Neural cell (in vitro differentiated cells): ENCODE measurements at regions not wholly inside any gene's neighbourhood (a gene's known extent, or its start where the extent isn't known, plus 50 kb on each side); places are given as distances from the start of the nearest gene placed in this dataset.
"Not testable (repeated sequence)": the region's sequence is repeated elsewhere in the genome, so short reads cannot be mapped to it uniquely, and the experiment has no call there.

Experiments used
- H2AFZ ChIP-seq: fragments of 200-600, 300-800 bp; sonication (generic), shearing (Covaris generic); 2 replicates; pipeline ENCODE4 v1.6.0; 2014; ENCODE audit warnings: low read depth, mild to moderate bottlenecking, antibody characterized with exemption, low read length, moderate library complexity
- H3F3A ChIP-seq: fragments of 200-600 bp; shearing (Covaris generic); 2 replicates; pipeline ENCODE4 v1.6.1; 2016; ENCODE audit warnings: mild to moderate bottlenecking, moderate library complexity, mixed read lengths, antibody characterized with exemption, low read length; ENCODE audit not compliant: insufficient read depth, poor library complexity, severe bottlenecking
- H3K27ac ChIP-seq: fragments of 200-600, 300-800 bp; sonication (generic), shearing (Covaris generic); 2 replicates; pipeline ENCODE4 v1.5.1; 2014; ENCODE audit warnings: mild to moderate bottlenecking, low read length, moderate library complexity
- H3K27me3 ChIP-seq: fragments of 300-800, 200-600 bp; sonication (generic), shearing (Covaris generic); 2 replicates; pipeline ENCODE4 v1.6.0; 2014; ENCODE audit warnings: mild to moderate bottlenecking, low read depth, low read length, moderate library complexity; ENCODE audit not compliant: insufficient read depth
- H3K36me3 ChIP-seq: fragments of 300-800, 200-600 bp; sonication (generic), shearing (Covaris generic); 2 replicates; pipeline ENCODE4 v1.5.1; 2014; ENCODE audit warnings: mild to moderate bottlenecking, antibody characterized with exemption, low read length, moderate library complexity; ENCODE audit not compliant: insufficient read depth
- H3K4me2 ChIP-seq: fragments of 300-800, 200-600 bp; sonication (generic), shearing (Covaris generic); 2 replicates; pipeline ENCODE4 v1.6.0; 2014; ENCODE audit warnings: mild to moderate bottlenecking, low read length
- H3K4me3 ChIP-seq: fragments of 300-800, 200-600 bp; sonication (generic), shearing (Covaris generic); 2 replicates; pipeline ENCODE4 v1.5.1; 2014; ENCODE audit warnings: mild to moderate bottlenecking, low read length, moderate library complexity
- H3K79me2 ChIP-seq: fragments of 200-600 bp; shearing (Covaris generic); replicated peaks from 2 replicates; pipeline ENCODE4 v1.6.0; 2014; ENCODE audit warnings: mild to moderate bottlenecking, low read length, moderate library complexity; ENCODE audit not compliant: insufficient read depth
- H3K9ac ChIP-seq: fragments of 300-800, 200-600 bp; sonication (generic), shearing (Covaris generic); 2 replicates; pipeline ENCODE4 v1.6.1; 2016; ENCODE audit warnings: mild to moderate bottlenecking, low read length, mixed read lengths
- H3K9me2 ChIP-seq: fragments of 200-600 bp; shearing (Covaris generic); 2 replicates; pipeline ENCODE4 v1.6.1; 2016; ENCODE audit warnings: mild to moderate bottlenecking, low read length, mixed read lengths; ENCODE audit not compliant: insufficient read depth
- H3K9me3 ChIP-seq: fragments of 200-600, 300-800 bp; sonication (generic), shearing (Covaris generic); 2 replicates; pipeline ENCODE4 v1.6.1; 2016; ENCODE audit warnings: mild to moderate bottlenecking, mixed run types, low read length, moderate library complexity, mixed read lengths
- H4K20me1 ChIP-seq: fragments of 200-600 bp; shearing (Covaris generic); 2 replicates; pipeline ENCODE4 v1.6.1; 2016; ENCODE audit warnings: mild to moderate bottlenecking, mixed run types; ENCODE audit not compliant: insufficient read depth
- EP300 ChIP-seq: fragments of 450-650 bp; conservative IDR thresholded peaks from 2 replicates; pipeline ENCODE4 v1.6.1; 2014; ENCODE audit warnings: antibody characterized with exemption, mild to moderate bottlenecking, moderate library complexity; ENCODE audit not compliant: poor library complexity, severe bottlenecking
- EZH2 ChIP-seq: fragments of 200-600, 300-800 bp; shearing (Covaris generic), sonication (generic); IDR thresholded peaks from 2 replicates; pipeline ENCODE4 v1.6.1; 2014; ENCODE audit warnings: antibody characterized with exemption, low read length, borderline replicate concordance, mild to moderate bottlenecking; ENCODE audit not compliant: insufficient read depth, poor library complexity, severe bottlenecking
- MXI1 ChIP-seq: fragments of 450-650 bp; conservative IDR thresholded peaks from 2 replicates; pipeline ENCODE4 v1.6.1; 2014; ENCODE audit warnings: antibody characterized with exemption, mild to moderate bottlenecking; ENCODE audit not compliant: poor library complexity, severe bottlenecking
- POLR2AphosphoS5 ChIP-seq: IDR thresholded peaks from 2 replicates; pipeline ENCODE4 v1.6.1; 2012
- RAD21 ChIP-seq: fragments of 450-650 bp; conservative IDR thresholded peaks from 2 replicates; pipeline ENCODE4 v1.6.1; 2014; ENCODE audit warnings: antibody characterized with exemption, mild to moderate bottlenecking, moderate library complexity
- SMC3 ChIP-seq: fragments of 450-650 bp; conservative IDR thresholded peaks from 2 replicates; pipeline ENCODE4 v1.6.1; 2014; ENCODE audit warnings: antibody characterized with exemption, mild to moderate bottlenecking, moderate library complexity; ENCODE audit not compliant: poor library complexity
- TAF1 ChIP-seq: IDR thresholded peaks from 2 replicates; pipeline ENCODE4 v1.6.1; 2012; ENCODE audit warnings: low read depth
- TF ChIP-seq, protein P1 (sequence below): fragments of 450-650 bp; IDR thresholded peaks from 2 replicates; pipeline ENCODE4 v1.5.1; 2014; ENCODE audit warnings: antibody characterized with exemption, mild to moderate bottlenecking, moderate library complexity; ENCODE audit not compliant: poor library complexity, severe bottlenecking
- TF ChIP-seq, protein P2 (sequence below): IDR thresholded peaks from 2 replicates; pipeline ENCODE4 v1.6.1; 2012; ENCODE audit warnings: borderline replicate concordance

GRCh38 chr10:118882741-118883140 is 128.0 kb upstream of the CACUL1 start:
- H3K27me3 ChIP-seq, result no peaks in the 10 kb centered on the region
- H3K27ac ChIP-seq, result no peak overlapping the region
- no peaks in the 10 kb centered on the region for H3F3A ChIP-seq
- H4K20me1 ChIP-seq, result no peaks in the 10 kb centered on the region
- no peaks in the 10 kb centered on the region for H3K9me2 ChIP-seq
- H2AFZ ChIP-seq, result no peak overlapping the region
- no peaks in the 10 kb centered on the region for H3K79me2 ChIP-seq
- no peak overlapping the region for H3K9ac ChIP-seq
- H3K4me3 ChIP-seq, result no peak overlapping the region
- no peak overlapping the region for H3K4me2 ChIP-seq
- H3K36me3 ChIP-seq, result no peaks in the 10 kb centered on the region
- TF ChIP-seq POLR2AphosphoS5 (no peak), MXI1 (no peak), RAD21 (no peak), SMC3 (no peak), TAF1 (no peak), EP300 (no peak), EZH2 (no peak)
- TF ChIP-seq, protein P1, sequence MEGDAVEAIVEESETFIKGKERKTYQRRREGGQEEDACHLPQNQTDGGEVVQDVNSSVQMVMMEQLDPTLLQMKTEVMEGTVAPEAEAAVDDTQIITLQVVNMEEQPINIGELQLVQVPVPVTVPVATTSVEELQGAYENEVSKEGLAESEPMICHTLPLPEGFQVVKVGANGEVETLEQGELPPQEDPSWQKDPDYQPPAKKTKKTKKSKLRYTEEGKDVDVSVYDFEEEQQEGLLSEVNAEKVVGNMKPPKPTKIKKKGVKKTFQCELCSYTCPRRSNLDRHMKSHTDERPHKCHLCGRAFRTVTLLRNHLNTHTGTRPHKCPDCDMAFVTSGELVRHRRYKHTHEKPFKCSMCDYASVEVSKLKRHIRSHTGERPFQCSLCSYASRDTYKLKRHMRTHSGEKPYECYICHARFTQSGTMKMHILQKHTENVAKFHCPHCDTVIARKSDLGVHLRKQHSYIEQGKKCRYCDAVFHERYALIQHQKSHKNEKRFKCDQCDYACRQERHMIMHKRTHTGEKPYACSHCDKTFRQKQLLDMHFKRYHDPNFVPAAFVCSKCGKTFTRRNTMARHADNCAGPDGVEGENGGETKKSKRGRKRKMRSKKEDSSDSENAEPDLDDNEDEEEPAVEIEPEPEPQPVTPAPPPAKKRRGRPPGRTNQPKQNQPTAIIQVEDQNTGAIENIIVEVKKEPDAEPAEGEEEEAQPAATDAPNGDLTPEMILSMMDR, result no peak
- TF ChIP-seq, protein P2, sequence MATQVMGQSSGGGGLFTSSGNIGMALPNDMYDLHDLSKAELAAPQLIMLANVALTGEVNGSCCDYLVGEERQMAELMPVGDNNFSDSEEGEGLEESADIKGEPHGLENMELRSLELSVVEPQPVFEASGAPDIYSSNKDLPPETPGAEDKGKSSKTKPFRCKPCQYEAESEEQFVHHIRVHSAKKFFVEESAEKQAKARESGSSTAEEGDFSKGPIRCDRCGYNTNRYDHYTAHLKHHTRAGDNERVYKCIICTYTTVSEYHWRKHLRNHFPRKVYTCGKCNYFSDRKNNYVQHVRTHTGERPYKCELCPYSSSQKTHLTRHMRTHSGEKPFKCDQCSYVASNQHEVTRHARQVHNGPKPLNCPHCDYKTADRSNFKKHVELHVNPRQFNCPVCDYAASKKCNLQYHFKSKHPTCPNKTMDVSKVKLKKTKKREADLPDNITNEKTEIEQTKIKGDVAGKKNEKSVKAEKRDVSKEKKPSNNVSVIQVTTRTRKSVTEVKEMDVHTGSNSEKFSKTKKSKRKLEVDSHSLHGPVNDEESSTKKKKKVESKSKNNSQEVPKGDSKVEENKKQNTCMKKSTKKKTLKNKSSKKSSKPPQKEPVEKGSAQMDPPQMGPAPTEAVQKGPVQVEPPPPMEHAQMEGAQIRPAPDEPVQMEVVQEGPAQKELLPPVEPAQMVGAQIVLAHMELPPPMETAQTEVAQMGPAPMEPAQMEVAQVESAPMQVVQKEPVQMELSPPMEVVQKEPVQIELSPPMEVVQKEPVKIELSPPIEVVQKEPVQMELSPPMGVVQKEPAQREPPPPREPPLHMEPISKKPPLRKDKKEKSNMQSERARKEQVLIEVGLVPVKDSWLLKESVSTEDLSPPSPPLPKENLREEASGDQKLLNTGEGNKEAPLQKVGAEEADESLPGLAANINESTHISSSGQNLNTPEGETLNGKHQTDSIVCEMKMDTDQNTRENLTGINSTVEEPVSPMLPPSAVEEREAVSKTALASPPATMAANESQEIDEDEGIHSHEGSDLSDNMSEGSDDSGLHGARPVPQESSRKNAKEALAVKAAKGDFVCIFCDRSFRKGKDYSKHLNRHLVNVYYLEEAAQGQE, result no peak
- no peaks in the 10 kb centered on the region for H3K9me3 ChIP-seq

GRCh38 chr10:118892255-118892654 is 137.3 kb upstream of the NANOS1 start:
- H2AFZ ChIP-seq, result no peak overlapping the region
- no peaks in the 10 kb centered on the region for H3K27me3 ChIP-seq
- no peak overlapping the region for H3K4me2 ChIP-seq
- no peaks in the 10 kb centered on the region for H4K20me1 ChIP-seq
- no peak overlapping the region for H3K27ac ChIP-seq
- no peaks in the 10 kb centered on the region for H3K9me2 ChIP-seq
- no peaks in the 10 kb centered on the region for H3K79me2 ChIP-seq
- no peak for TF ChIP-seq EZH2
- no peak for TF ChIP-seq EP300
- TF ChIP-seq RAD21, result no peak
- TF ChIP-seq MXI1, result no peak
- TF ChIP-seq, protein P1, result no peak
- TF ChIP-seq SMC3, result no peak
- no peak for TF ChIP-seq POLR2AphosphoS5
- TF ChIP-seq, protein P2, result no peak
- no peak for TF ChIP-seq TAF1
- H3F3A ChIP-seq, result no peaks in the 10 kb centered on the region
- H3K9me3 ChIP-seq, result no peaks in the 10 kb centered on the region
- no peaks in the 10 kb centered on the region for H3K36me3 ChIP-seq
- no peak overlapping the region for H3K9ac ChIP-seq
- no peak overlapping the region for H3K4me3 ChIP-seq

- H3K27me3 ChIP-seq, H3K9ac ChIP-seq, H3K36me3 ChIP-seq, H3K79me2 ChIP-seq, H3K9me2 ChIP-seq, H2AFZ ChIP-seq, H3K27ac ChIP-seq, H3F3A ChIP-seq, H3K4me3 ChIP-seq, H3K9me3 ChIP-seq, H4K20me1 ChIP-seq, H3K4me2 ChIP-seq: not testable (repeated sequence)
Observed at GRCh38 chr10:118894891-118895290, 134.6 kb upstream of the NANOS1 start.
